Skin of body (tissue), 1 donor: ENCODE measurements at regions not wholly inside any gene's neighbourhood (a gene's known extent, or its start where the extent isn't known, plus 50 kb on each side); places are given as distances from the start of the nearest gene placed in this dataset.
A peak's percentile ranks its signal among the peaks of the same experiment; 100 is the strongest.

Experiments used
- DNase-seq: peaks from one replicate; lab custom pipeline; 2025; lab: John Stamatoyannopoulos, UW

DNA sequence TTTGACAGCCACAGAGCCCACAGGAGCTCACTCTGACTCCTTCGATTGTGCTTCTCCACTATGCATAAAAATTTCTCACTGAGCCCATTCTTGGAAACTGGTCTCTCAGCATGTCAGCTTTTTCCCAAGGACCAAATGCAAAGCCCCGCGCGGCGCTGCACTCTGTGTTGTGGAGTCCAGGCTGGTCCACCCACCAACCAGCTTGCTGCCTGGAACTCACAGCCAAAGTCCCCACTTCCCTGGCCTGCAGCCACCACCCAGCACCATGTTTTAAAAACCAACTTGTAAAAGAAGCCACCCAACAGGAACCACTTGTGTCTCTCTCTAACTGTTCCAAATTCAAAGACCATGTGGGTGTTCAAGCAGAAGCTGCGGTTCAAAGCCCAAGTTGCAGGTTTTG is 124.4 kb downstream of the SPATA19 start:
- no peak for DNase-seq

DNA sequence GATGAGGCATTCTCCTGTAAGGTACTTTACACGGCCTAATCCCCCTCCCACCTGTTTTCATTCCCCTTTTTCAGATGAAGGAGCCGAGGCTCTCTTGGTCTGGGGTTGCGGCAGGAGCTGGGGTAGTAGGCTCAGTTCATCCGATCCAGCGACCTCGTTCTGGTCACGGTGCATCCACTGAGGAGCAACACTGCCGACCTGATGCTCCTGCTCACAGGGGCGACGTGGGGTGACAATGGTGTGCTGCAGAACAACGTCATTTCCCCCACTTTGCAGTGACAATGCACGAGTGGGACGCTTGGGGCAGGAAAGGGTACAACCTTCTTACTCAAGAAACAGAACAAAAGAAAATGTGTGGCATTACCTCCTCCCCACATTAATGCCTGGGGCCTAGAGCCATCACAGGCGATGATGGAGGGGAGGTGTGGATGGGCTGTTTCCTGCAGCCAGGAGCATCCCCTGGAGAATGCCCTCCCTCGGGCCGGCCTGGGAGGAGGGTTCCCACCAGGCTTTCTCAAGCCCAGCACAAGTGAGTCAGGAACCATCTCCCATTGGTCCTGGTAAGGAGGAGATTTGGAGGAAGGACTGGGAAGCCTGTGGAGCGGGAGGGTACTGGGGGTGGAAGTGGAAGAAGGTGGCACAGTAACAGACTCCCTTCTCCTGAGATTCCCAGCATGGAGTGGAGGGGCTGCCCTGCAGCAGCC is 125.6 kb downstream of the SPATA19 start:
- DNase-seq, result no peak

DNA sequence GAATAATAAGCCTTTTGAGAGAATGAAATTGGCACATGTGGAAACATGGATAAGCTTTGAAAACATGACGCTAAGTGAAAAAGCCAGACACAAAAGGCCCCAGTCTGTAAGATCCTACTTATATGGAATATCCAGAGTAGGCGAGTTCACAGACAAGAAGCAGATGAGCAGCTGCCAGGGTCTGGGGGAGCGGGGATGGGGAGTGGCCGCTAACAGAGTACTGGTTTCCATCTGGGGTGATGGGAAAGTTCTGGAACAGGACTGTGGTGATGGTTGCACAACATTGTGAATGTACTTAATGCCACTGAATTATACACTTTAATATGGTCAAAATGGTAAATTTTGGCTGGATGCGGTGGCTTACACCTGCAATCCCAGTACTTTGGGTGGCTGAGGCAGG is 126.5 kb downstream of the SPATA19 start:
- DNase-seq, result no peak

DNA sequence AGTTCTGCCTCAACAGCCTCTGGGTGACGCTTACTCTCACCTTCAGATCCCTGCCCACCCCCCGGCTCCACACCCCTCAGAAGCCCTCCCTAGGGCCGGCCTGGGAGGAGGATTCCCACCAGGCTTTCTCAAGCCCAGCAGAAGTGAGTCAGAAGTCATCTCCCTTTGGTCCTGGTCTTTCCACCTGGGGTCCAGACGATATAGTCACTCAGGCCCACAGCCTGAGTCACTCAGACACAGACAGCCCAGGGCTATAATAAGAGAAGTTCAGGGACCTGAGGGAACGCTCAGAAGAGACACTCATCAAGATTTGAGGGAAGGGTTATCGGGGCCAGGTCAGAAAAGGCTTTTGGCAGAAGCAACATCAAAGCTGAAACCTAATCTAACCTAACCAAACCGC is 127.1 kb downstream of the SPATA19 start:
- no peak for DNase-seq

DNA sequence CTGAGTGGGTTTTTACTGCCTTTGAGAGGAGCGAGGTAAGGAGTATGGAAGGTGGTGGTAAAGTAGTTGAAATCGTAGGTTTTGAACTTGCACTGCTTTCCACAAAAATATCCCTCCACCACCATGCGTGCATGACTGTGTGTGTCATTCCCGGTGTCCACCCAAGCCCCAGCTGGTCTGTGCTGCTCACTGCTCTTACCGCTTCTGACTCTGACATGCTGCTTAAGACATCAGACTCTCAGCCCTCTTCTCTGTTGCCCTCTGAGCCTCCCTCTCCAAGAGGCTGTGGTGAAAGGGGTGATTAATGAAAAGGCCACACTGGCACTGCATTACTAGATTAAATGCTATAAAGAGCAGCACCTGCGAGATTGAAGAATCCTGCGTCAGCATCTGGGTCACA is 128.7 kb downstream of the SPATA19 start:
- DNase-seq, result no peak

DNA sequence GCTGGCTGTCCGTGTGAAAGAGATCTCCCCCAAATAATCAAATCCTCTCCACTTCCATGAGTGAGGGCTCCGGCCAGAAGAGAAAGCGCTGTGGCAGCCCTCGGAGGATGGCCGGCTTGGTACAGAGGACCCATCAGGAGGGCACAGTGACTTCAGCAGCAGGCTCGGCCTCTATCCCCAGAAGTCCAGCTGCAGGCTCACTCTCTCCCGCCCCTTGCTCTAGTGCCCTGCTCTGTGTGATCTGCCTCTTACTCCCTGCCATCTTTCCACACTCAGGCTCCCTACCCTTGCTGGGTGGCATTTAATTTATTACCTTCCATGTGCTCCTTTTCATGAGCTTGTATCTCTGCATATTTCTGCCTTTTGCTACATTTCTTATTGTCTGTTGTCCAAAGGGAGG is 129.7 kb downstream of the SPATA19 start:
- DNase-seq, result no peak

DNA sequence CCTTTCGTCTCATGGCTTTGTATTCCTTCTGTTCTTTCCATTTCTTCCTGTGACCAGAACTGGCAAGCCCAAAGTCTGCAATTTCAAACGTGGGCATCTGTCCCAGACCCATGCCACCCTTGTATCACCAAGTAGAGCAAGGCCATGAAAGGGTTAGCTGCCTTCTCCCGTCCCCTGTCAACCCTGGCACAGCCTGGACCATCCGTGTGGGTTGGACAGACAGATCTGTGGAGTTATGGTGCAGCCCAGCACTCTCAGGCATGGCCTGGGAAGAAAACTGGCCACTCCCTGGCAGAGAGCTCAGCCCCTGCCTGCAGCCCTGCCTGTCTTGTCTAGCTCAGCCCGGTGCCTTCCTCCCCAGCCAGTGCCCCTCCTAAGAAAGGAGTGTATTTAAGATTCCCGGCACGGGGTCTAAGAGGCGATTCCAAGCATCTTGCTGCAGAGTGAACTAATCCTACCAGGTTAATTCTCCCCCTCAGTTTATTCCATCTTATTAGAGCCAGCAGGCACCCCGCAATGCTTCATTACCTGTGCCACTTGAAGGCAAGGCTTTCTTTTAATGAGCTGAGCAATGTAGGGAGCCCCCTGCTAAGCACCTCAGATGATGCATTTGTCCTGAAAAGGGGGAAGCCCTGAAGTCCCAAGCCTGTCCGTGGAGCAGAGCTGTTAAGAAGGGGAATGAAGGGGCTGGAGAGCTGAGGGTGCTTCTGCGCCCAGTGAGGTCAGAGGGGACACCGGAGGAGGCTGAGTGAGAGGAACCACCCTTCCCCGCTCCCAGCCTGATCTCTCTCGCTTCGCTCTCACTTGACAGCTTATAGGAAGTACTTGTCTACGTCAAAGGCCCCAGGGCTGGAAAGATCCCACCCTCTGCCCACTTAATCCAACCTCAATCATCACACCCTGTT is 130.6 kb downstream of the SPATA19 start:
- DNase-seq, result no peak

DNA sequence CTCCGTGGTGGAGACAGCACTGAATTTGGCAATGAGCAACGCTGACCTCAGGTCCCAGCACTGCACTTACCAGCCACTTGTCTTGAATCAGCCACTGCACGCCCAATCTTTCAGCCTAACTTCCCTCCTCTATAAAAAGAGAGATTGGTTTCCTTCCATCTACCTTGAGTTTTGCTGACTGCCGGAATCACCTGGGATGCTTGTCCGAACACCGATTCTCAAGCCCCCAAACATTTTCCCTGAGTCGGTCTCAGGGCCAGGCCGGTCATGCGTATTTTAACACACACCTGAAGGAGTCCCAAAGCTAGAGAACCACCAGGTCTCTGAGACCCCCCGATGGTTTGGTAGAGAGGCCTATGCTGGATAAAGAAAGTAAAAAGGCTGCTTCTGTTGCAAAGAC is 131.5 kb downstream of the SPATA19 start:
- no peak for DNase-seq

DNA sequence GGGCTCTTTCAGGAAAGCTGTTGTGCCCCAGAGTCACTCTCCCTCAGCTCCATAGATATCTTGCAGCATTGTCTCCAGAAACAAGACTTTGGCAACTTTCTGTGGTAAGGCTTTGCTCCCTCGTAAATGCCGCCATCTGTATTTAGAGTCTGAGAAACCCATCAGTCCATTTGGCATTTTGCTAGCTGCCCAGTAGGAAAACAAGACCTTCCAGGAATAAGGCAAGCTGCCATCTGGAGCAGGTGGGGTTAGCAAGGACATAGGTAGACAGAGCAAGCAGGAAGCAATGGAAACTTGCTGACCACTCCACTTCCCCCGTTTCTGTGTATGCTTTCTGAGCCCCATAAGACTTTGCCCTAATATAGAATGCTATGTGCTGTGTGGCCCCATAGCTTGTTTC is 131.9 kb downstream of the SPATA19 start:
- DNase-seq, result no peak

DNA sequence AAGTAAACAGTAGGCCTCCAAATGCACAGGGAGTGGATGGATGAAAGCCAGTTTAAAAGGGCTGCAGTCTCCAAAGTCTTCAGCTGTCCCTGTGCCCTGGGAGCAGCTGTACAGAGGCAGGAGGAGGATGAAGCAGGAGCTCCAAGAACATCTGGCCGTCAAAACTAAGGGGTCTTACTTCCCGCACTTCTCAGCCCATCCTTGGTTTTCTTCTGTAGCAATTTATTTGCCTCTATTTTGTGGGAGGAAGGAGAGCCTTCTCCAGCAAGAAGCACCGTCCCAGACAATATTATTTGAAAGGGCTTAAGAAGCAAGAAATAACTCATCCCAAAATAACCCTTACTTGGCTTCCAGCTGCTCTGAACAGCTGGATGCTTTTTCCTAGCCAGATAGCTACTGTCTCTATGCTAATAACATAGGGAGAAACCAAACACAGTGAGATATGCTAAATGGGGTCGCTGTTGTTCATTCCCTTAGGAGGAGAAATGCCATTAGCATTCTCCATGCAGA is 133.2 kb downstream of the SPATA19 start:
- peak; percentile 30 for DNase-seq

DNA sequence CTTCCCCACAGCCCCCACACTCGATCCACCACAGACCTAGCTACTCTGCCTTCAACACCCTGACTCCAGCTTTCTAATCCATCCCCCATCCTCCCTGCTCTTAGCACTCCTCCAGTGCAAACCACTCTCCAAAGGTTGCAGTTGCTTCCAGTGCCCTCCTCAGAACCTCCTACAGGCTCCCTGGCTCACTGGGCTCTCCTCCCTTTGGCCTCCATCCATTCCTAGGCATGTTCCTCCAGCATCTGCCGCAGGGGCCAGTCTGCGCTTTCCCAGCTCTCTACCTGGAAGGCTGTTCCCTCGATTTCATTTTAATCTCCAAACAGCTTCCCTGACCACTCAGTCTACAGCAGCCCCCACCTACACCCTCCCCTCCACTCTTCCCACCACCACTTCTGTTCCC is 133.8 kb downstream of the SPATA19 start:
- DNase-seq, result no peak

DNA sequence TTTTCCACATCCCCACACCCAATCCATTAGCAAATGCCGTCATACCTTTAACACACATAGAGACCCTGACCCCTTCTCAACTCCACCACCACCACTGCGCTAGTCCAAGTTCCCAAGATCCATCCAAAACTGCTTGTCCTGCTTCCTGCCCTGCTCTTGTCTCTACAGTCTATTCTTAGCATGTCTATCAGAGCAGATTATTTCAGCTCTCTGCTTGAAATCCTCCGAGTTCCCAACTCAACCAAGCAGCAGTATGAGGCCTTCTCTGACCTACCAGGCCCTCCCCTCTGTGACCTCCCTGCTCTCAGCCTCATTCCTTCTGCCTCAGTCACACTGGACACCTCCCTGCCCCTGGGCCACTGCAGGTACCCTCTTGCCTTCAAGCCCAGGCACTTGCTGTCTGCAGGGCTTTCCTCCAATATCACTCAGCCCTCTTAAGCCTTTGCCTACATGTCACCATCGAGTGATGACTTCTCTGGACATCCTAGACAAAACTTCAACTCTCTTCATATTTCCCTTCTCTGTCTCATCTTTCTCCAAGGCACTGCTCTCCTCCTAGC is 134.6 kb downstream of the SPATA19 start:
- DNase-seq, result no peak

DNA sequence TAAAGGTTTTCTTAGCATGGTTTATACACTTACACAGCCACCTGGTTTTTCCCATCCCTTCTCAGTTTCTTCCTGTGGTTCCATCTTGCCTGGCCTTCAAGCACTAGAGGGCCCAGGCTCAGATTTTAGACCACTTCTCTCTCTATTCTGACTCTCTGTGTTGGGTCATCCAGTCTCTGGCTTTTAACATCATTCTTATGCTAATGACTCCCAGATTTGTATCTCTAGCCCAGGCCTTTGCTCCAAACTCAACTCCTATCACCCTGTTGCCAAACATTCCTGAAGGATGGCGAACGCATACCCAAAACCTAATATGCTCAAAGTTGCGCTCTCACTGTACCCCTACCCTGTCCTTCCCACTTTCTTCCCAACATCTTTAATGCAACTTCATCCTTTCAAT is 135.1 kb downstream of the SPATA19 start:
- no peak for DNase-seq

DNA sequence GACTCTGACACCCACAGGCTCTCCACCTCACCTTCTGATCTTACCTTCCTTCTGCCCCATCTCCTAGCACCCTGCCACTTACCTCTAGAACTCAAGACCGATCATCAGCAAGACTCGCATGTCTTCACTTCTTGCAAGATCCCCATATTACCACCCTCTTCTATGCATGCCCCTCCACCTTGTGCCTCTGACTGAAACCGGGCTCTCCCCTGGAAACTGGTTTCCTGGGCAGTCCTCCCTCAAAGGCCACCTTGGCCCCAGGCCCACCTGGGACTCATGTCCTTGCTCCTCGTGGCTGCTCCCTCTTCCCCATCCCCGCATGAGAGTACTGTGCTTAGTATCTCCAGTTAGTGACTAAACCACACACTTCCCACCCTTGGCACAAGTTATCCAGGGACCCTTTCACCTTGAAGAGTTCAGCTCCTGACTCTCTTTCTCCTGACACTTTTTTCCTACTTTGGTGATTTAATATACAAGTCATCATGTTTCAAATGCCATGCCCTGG is 136.7 kb downstream of the SPATA19 start:
- no peak for DNase-seq

DNA sequence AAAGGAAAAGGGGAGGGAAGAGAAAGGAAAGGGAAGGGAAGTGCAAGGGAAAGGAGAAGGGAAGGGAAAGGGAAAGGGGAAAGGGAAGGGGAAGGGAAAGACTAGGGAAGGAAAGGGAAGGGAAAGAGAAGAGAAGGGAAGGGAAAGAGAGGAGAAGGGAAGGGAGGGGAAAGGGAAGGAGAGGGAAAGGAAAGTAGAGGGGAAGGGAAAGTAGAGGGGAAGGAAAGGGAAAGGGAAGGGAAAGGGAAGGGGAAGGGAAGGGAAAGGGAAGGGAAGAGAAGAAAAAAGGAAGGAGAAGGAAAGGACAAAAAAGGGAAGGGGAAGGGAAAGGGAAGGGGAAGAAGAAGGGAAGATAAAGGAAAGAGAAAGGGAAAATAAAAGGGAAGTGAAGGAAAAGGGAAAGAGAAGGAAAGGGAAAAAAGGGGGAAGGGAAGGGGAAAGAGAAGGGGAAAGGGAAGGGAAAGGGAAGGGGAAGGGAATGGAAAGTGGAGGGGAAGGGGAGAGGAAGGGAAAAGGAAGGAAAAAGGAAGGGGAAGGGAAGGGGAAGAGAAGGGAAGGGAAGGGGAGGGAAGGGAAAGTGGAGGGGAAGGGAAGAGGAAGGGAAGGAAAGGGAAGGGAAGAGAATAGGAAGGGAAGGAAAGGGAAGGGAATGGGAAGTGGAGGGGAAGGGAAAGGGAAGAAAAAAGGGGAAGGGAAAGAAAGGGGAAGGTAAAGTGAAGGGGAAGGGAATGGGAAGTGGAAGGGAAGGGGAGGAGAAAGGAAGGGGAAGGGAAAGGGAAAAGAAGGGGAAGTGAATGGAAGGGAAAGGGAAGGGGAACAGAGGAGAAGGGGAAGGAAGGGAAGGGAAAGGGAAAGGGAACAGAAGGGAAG is 138.2 kb downstream of the SPATA19 start:
- no peak for DNase-seq

DNA sequence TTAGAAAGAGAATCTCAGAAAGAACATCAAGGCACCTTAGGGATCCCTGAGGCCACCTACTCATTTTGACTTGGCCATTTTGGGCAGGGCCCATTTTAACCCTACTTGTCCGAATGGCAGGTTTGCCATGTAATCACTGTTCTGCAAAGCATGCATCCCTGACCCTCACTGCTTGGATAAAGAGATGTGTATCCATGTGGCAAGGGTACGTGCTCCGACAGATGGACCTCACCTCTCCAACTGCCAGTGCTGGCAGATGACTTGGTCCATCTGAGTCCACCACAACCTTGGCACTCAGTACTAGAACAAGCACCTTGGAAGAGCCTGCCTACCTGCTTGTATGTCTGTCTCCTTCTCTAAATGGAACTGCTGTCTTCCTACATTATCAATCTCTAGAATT is 139.4 kb downstream of the SPATA19 start:
- DNase-seq, result no peak

DNA sequence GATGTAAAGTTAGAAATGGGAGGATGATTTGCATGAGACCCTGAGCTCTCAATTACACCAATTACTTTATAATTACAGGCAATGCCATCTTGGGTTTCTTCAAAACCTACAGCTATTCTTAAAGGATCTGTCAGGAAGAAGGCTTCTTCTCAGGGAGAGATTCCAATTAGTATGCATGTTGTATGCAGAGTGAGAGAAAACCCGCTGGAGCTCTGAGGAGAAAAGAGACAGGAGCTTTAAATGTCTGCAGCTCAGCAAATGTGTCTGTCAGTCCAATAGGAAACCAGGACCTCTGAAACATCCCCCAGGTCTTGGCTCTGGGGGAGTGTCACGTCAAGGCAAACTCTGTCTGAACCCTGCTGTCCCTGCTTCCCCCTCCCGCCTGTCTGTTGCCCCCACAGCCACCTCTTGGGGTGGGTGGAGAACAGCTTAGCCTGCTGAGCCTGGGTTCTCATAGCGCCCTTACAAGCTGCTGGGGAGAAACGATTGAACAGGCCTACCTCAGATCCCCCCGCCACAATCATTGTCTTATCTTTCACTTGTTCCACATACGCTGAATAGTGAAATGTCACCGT is 140.2 kb downstream of the SPATA19 start:
- DNase-seq, result no peak

DNA sequence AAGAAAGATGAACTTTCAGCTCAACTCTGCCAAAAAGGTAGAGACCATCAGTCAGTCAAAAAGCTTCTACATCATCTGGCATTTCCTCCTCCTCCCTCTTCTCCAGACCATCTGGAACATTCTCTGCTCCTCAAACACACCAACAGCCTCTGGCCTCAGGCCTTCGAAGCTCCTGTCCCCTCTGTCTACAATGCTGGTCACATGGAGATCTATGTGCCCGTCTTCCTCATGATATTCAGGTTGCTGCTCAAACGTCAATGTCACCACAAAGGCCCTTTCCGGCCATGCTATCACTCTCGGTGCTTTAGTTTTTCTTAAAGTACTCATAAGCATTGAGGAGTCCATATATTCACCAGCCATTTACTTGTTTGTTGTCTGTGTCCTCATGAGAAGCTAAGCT is 146.2 kb downstream of the SPATA19 start:
- no peak for DNase-seq

DNA sequence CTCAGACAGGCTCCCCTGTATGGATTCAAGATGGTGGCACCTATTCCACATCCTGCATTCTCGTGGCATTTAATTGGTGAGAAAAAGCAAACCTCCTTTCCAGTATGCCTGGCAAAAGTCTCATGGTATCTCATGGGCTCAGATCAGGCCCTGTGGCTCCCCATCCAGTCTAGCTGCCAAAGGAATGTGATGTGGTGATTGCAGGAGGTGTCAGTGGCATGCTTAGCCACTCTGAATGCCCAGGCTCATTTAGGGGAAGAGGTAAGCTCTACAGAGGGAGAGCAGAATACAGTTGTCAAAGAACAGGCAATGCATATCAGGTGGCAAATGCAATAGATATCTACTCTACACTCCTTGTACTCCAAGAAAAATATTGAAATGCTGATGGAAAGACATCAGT is 146.7 kb downstream of the SPATA19 start:
- DNase-seq, result no peak

DNA sequence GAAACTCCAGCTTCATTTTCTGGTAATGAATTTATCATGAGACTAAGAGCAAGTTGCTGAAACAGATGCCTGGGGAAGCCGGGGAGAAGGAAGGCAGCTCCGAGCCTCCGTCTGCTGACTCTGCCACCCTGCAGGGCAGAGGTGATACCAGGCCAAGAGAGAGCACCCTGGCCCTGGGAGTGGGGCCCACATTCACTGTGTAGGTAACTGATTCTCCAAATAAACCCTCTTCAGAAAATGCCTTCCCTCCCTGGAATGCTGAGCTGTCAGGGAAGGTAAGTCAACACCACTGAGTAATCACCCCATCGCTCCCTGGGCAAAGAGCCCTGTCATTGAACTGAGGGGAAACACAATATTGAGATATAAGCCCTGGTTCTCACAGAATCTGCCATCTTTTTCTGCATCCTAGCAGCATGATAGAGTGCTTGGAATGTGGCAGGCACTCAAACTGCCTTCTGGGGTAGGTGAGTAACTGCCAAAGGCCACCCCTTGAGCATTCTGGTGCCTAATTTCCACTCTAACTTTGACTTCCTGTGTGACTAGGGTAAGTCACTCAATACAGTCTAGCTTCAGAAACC is 147.6 kb downstream of the SPATA19 start:
- DNase-seq, result no peak

DNA sequence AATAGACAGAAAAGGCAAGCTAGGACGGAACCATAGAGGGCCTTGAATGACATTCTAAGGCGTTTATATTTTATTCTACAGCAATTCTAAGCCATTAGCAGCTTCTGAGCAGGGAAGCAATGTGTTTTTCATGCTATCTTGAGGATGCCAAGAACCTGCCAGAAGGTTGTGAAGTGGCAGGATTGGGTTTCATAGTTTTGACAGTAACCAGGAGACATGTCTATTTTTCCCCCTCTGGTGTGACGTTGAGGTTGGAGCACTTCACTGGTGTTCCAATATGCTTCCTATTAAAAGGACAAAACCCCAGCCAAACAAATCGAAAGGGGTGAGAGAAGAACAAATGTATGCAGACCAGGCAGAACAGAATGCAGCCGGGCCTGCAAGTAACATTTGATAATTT is 148.2 kb downstream of the SPATA19 start:
- peak; percentile 29 for DNase-seq
